MG63 (cell line): ENCODE measurements at regions not wholly inside any gene's neighbourhood (a gene's known extent, or its start where the extent isn't known, plus 50 kb on each side); places are given as distances from the start of the nearest gene placed in this dataset.

Source experiments
- DNase-seq: peaks from one replicate; pipeline ENCODE4 v3.0.0-alpha.2; 2020
- H3K27me3 ChIP-seq: fragments of 250-450 bp; sonication (Bioruptor Pico); 2 replicates; pipeline ENCODE4 v1.5.1; 2020; ENCODE audit warnings: mild to moderate bottlenecking, moderate library complexity
- H3K36me3 ChIP-seq: fragments of 250-450 bp; sonication (Bioruptor Pico); 2 replicates; pipeline ENCODE4 v1.5.1; 2020; ENCODE audit warnings: mild to moderate bottlenecking, moderate library complexity
- H3K4me3 ChIP-seq: fragments of 250-450 bp; sonication (Bioruptor Pico); 2 replicates; pipeline ENCODE4 v1.5.1; 2020; ENCODE audit warnings: mild to moderate bottlenecking, moderate library complexity
- H3K9me3 ChIP-seq: fragments of 250-450 bp; sonication (Bioruptor Pico); 2 replicates; pipeline ENCODE4 v1.5.1; 2020; ENCODE audit warnings: mild to moderate bottlenecking, moderate library complexity

- H3K36me3 ChIP-seq, result no peaks in the 10 kb centered on the region
- no peak for DNase-seq
- no peaks in the 10 kb centered on the region for H3K27me3 ChIP-seq
- H3K4me3 ChIP-seq, result no peak overlapping the region
- no peaks in the 10 kb centered on the region for H3K9me3 ChIP-seq
Observed at GRCh38 chr18:77187189-77187588, 54.6 kb upstream of the MBP start.

GRCh38 chr18:77191071-77191751 is 58.4 kb upstream of the GALR1 start:
- H3K4me3 ChIP-seq, result no peak overlapping the region
- H3K36me3 ChIP-seq, result no peaks in the 10 kb centered on the region
- DNase-seq, result peak; percentile 22
- peaks cover 3% of the 10 kb centered on the region; the same call in 1 of the 2 replicates for H3K9me3 ChIP-seq
- no peaks in the 10 kb centered on the region for H3K27me3 ChIP-seq

GRCh38 chr18:77197073-77197472 is 52.6 kb upstream of the GALR1 start:
- Histone ChIP-seq H3K36me3 (no peaks in the 10 kb centered on the region), H3K4me3 (no peak overlapping the region), H3K27me3 (no peaks in the 10 kb centered on the region), H3K9me3 (peaks cover 3% of the 10 kb centered on the region; the same call in 1 of the 2 replicates)
- DNase-seq, result no peak

GRCh38 chr18:77198663-77199062 is 51.0 kb upstream of the GALR1 start:
- no peak for DNase-seq
- Histone ChIP-seq H3K4me3 (no peak overlapping the region), H3K27me3 (no peaks in the 10 kb centered on the region), H3K36me3 (no peaks in the 10 kb centered on the region), H3K9me3 (peaks cover 3% of the 10 kb centered on the region; the same call in 1 of the 2 replicates)

GRCh38 chr18:77199707-77200106 is 49.9 kb upstream of the GALR1 start:
- Histone ChIP-seq H3K36me3 (no peaks in the 10 kb centered on the region), H3K4me3 (no peak overlapping the region), H3K27me3 (no peaks in the 10 kb centered on the region), H3K9me3 (peaks cover 3% of the 10 kb centered on the region; the same call in 1 of the 2 replicates)
- DNase-seq, result no peak
